Keratinocyte (primary cell): ENCODE measurements at regions not wholly inside any gene's neighbourhood (a gene's known extent, or its start where the extent isn't known, plus 50 kb on each side); places are given as distances from the start of the nearest gene placed in this dataset.

Experiments used
- DNase-seq: peaks from one replicate; pipeline ENCODE4 v3.0.0-alpha.2; 2011; ENCODE audit warnings: low read depth, missing footprints, low spot score
- FAIRE-seq: peaks from 2 replicates; lab custom pipeline; 2011; peaks lifted over from hg19 to GRCh38; lab: Jason Lieb, UNC
- H2AFZ ChIP-seq: 2 replicates; pipeline ENCODE4 v1.6.0; 2012; ENCODE audit warnings: low read length, control low read depth, inconsistent platforms; ENCODE audit not compliant: control insufficient read depth
- H3K27ac ChIP-seq: 2 replicates; pipeline ENCODE4 v1.5.1; 2011; ENCODE audit warnings: low read length; ENCODE audit not compliant: control insufficient read depth, insufficient read depth
- H3K27me3 ChIP-seq: 3 replicates; pipeline ENCODE4 v1.6.0; 2011; ENCODE audit warnings: low read length; ENCODE audit not compliant: control insufficient read depth, insufficient read depth; ENCODE audit errors: extremely low read depth
- H3K36me3 ChIP-seq, 2 experiments: 2 replicates in 1 of 2; 3 replicates in 1 of 2; pipeline ENCODE4 v1.5.1; 2011; ENCODE audit warnings: low read length in 2 of 2, mild to moderate bottlenecking in 1 of 2; ENCODE audit not compliant: control insufficient read depth in 2 of 2, insufficient read depth in 2 of 2; ENCODE audit errors: extremely low read depth in 1 of 2
- H3K4me1 ChIP-seq: 3 replicates; pipeline ENCODE4 v1.5.1; 2011; ENCODE audit warnings: low read length; ENCODE audit not compliant: control insufficient read depth, insufficient read depth; ENCODE audit errors: extremely low read depth
- H3K4me2 ChIP-seq: 3 replicates; pipeline ENCODE4 v1.6.0; 2011; ENCODE audit warnings: low read depth, low read length; ENCODE audit not compliant: control insufficient read depth, insufficient read depth; ENCODE audit errors: extremely low read depth
- H3K4me3 ChIP-seq, 3 experiments: fragments of 200-600 bp in 1 of 3; sonication (generic) in 1 of 3; 2 replicates in 2 of 3; 3 replicates in 1 of 3; pipeline ENCODE4 v1.5.1; 2011 to 2016; ENCODE audit warnings: low read length in 3 of 3, mild to moderate bottlenecking in 3 of 3, control low read depth in 2 of 3, inconsistent platforms in 1 of 3, low read depth in 1 of 3, mixed read lengths in 1 of 3, mixed run types in 1 of 3, moderate library complexity in 1 of 3; ENCODE audit not compliant: control insufficient read depth in 2 of 3, insufficient read depth in 2 of 3; ENCODE audit errors: extremely low read depth in 1 of 3
- H3K79me2 ChIP-seq: 2 replicates; pipeline ENCODE4 v1.6.0; 2012; ENCODE audit warnings: low read length; ENCODE audit not compliant: control insufficient read depth, insufficient read depth
- H3K9ac ChIP-seq: 3 replicates; pipeline ENCODE4 v1.6.0; 2011; ENCODE audit warnings: low read length; ENCODE audit not compliant: control insufficient read depth, insufficient read depth; ENCODE audit errors: extremely low read depth
- H3K9me1 ChIP-seq: 3 replicates; pipeline ENCODE4 v1.6.0; 2011; ENCODE audit warnings: low read length; ENCODE audit not compliant: control insufficient read depth, insufficient read depth; ENCODE audit errors: extremely low read depth
- H3K9me3 ChIP-seq: 2 replicates; pipeline ENCODE4 v1.5.1; 2012; ENCODE audit warnings: low read depth, low read length; ENCODE audit not compliant: control insufficient read depth
- H4K20me1 ChIP-seq: 3 replicates; pipeline ENCODE4 v1.6.0; 2011; ENCODE audit warnings: low read length; ENCODE audit not compliant: control insufficient read depth, insufficient read depth; ENCODE audit errors: extremely low read depth
- EZH2 ChIP-seq: IDR thresholded peaks from one replicate; pipeline ENCODE4 v1.6.1; 2012; ENCODE audit warnings: inconsistent platforms, mild to moderate bottlenecking, low read length, moderate library complexity
- dilution Hi-C: fragments of 300-500 bp; cut with MboI; formaldehyde crosslinking; loops from one replicate; pipeline ENCODE4 v1.7.0; 2020; ENCODE audit warnings: low sequenced_read_pairs; ENCODE audit not compliant: extremely low pct_ligation_motif_present
- TF ChIP-seq, protein P1 (sequence below), 3 experiments: IDR thresholded peaks in 1 of 3; conservative IDR thresholded peaks in 1 of 3; optimal IDR thresholded peaks in 1 of 3; 2 replicates in 2 of 3; 3 replicates in 1 of 3; pipeline versions ENCODE3 to v1.5.1; 2011; ENCODE audit warnings: low read length in 3 of 3, mild to moderate bottlenecking in 3 of 3, moderate library complexity in 2 of 3, control low read depth in 1 of 3, inconsistent platforms in 1 of 3; ENCODE audit not compliant: insufficient read depth in 2 of 3; ENCODE audit errors: extremely low read depth in 1 of 3

DNA sequence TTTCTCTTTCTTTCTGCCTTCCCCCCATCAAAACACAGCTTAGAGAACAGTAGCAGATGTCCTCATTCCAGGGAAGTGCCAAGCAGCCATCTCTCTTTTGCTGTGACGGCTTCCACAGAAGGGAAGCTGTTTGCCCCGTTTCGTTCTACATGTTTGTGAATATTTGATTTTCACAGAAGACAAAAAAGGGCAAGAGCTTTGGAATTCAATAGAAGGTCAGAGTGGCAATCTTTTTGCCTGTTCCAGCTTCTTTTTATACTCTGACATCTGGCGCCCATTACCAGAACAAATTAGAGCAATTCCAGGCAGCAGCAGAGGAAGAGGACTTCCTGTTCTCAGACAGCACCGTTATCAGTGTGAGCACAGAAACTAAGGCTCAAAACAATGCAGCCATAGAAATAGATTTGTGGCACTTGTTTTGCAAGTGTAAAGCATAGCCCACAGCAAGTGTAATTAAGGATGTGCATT lies 79.0 kb upstream of the CDH19 start:
- TF ChIP-seq, protein P1, sequence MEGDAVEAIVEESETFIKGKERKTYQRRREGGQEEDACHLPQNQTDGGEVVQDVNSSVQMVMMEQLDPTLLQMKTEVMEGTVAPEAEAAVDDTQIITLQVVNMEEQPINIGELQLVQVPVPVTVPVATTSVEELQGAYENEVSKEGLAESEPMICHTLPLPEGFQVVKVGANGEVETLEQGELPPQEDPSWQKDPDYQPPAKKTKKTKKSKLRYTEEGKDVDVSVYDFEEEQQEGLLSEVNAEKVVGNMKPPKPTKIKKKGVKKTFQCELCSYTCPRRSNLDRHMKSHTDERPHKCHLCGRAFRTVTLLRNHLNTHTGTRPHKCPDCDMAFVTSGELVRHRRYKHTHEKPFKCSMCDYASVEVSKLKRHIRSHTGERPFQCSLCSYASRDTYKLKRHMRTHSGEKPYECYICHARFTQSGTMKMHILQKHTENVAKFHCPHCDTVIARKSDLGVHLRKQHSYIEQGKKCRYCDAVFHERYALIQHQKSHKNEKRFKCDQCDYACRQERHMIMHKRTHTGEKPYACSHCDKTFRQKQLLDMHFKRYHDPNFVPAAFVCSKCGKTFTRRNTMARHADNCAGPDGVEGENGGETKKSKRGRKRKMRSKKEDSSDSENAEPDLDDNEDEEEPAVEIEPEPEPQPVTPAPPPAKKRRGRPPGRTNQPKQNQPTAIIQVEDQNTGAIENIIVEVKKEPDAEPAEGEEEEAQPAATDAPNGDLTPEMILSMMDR (optimal IDR thresholded peaks at IDR 0.05 in 1 of 3, IDR thresholded peaks at IDR 0.05 in 1 of 3, conservative IDR thresholded peaks at IDR 0.05 in 1 of 3; ENCODE audit: extremely low read depth in 1 of 3, insufficient read depth in 2 of 3, low read length in 3 of 3), result no peak
- H4K20me1 ChIP-seq, result no peaks in the 10 kb centered on the region
- DNase-seq (no peak), FAIRE-seq (no peak)
- H3K79me2 ChIP-seq, result no peaks in the 10 kb centered on the region
- H3K4me1 ChIP-seq, result no peaks in the 10 kb centered on the region
- H3K27me3 ChIP-seq, result no peaks in the 10 kb centered on the region
- H3K36me3 ChIP-seq, result no peaks in the 10 kb centered on the region
- no peak overlapping the region for H3K4me3 ChIP-seq
- no peak overlapping the region for H2AFZ ChIP-seq
- no peak overlapping the region for H3K4me2 ChIP-seq
- dilution Hi-C loops, result no loop called here
- no peaks in the 10 kb centered on the region for H3K9me3 ChIP-seq
- no peak overlapping the region for H3K27ac ChIP-seq
- no peaks in the 10 kb centered on the region for H3K9me1 ChIP-seq
- no peak overlapping the region for H3K9ac ChIP-seq

GRCh38 chr18:66676699-66677098 lies 72.8 kb upstream of the CDH19 start:
- Histone ChIP-seq H3K27me3 (no peaks in the 10 kb centered on the region), H3K36me3 (no peaks in the 10 kb centered on the region), H3K4me2 (no peak overlapping the region), H2AFZ (no peak overlapping the region), H3K4me1 (no peaks in the 10 kb centered on the region), H3K9me3 (peaks cover 2% of the 10 kb centered on the region), H3K9ac (no peak overlapping the region), H3K4me3 (no peak overlapping the region), H3K27ac (no peak overlapping the region), H4K20me1 (no peaks in the 10 kb centered on the region), H3K9me1 (no peaks in the 10 kb centered on the region), H3K79me2 (no peaks in the 10 kb centered on the region)
- dilution Hi-C loops, result no loop called here
- FAIRE-seq (no peak), DNase-seq (no peak)
- TF ChIP-seq EZH2, result no peak
- TF ChIP-seq, protein P1 (optimal IDR thresholded peaks at IDR 0.05 in 1 of 3, IDR thresholded peaks at IDR 0.05 in 1 of 3, conservative IDR thresholded peaks at IDR 0.05 in 1 of 3; ENCODE audit: extremely low read depth in 1 of 3, insufficient read depth in 2 of 3, low read length in 3 of 3), result no peak
